ENCODE measurements at regions not wholly inside any gene's neighbourhood (a gene's known extent, or its start where the extent isn't known, plus 50 kb on each side); places are given as distances from the start of the nearest gene placed in this dataset.
"Not testable (repeated sequence)": the region's sequence is repeated elsewhere in the genome, so short reads cannot be mapped to it uniquely, and the experiment has no call there.

DNA sequence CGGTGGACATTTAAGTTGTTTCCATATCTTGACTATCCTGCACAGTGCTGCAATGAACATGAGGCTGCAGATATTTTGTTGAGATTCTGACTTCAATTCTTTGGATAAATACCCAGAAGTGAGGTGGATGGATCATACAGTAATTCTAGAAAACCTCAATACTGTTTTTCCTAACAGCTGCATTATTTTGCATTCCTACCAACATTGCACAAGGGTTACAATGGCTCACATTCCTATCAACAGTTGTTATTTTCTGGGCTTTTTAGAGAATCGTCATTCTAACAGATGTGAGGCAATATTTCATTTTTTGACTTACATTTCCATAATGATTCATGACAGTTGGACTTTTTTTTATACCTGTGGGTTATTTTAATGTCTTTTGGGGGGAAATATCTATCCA is 716.9 kb upstream of the ANO3 start:
- DNase-seq (ENCODE audit: low read depth): no peak

DNA sequence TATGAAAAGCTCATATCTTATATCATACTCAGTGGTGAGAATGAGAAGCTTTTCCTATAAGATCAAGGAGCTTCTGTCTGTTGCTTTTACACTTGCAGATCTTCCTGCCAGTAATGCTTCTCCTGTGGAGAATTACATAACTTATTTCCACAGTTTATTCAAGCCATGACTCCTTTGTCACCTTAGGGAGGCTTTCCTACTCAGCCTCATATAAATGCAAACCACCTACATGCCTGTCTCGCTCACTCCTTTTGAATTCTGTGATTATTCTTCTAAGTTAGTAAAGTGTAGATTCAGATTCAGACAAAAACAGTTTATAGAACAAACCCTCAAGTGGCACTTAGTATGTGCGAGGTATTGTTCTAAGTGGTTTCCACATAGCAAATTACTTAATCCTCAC is 716.1 kb upstream of the ANO3 start:
- no peak for DNase-seq (ENCODE audit: low read depth)

GRCh38 chr11:25625094-25625493 is 706.8 kb upstream of the ANO3 start:
- DNase-seq (ENCODE audit: low read depth): no peak

- DNase-seq (ENCODE audit: low read depth): no peak
Observed at GRCh38 chr11:25628030-25628429, 703.9 kb upstream of the ANO3 start.

DNA sequence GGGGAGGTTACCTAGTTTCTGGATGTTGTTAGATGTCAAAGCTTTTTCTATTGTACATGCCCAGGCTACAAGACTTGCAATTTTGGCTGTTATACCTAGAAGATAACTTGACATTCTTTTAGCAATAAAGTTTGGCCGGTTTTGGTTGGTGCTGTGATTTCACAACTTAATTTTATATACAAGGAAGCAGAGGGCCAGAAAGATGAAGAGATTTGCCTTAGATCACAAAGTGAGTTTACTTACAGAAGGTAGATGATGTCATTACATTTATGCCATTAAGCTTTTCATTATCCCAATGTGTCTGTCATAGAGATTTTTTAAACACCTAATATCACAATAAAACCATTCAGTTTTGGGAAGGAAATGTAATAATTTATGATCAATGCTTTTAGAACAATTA is 698.7 kb upstream of the ANO3 start:
- DNase-seq (ENCODE audit: low read depth): no peak

GRCh38 chr11:25649220-25649619 is 682.7 kb upstream of the ANO3 start:
- DNase-seq (ENCODE audit: low read depth): not testable (repeated sequence)

DNA sequence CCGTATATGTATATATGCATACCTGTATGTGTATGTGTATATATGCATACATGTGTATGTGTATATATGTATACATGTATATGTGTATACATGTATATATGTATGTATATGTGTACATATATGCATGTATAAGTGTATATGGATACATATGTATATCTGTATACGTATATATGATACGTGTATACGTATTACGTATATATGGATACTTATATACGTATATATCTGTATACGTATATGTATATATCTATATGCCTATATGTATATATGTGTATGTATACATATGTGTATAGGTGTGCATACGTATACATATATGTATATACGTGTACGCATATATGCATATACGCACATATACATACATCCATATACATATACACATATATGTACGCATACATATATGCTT is 681.6 kb upstream of the ANO3 start:
- no peak for DNase-seq (ENCODE audit: low read depth)

- DNase-seq (ENCODE audit: low read depth): no peak
Observed at GRCh38 chr11:25655636-25656035, 676.3 kb upstream of the ANO3 start.

DNA sequence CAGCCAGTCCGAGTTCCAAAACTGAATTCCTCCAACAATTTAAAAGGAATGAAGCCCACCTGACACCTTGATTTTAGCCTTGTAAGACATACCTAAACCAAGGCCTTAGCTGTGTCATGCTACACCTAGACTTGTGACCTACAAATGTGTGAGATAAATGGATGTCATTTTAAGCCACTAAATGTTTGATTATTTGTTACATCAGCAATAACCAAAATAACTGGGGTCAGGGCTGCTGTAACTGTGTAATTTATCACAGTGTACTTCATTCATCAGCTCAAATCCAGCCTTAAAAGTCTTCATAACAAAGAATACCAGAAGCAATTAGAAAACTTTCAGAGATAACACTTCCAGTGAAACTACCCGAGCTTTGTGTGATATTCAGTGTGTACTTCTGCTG is 673.0 kb upstream of the ANO3 start:
- no peak for DNase-seq (ENCODE audit: low read depth)

- DNase-seq (ENCODE audit: low read depth): no peak
Observed at GRCh38 chr11:25659706-25660105, 672.2 kb upstream of the ANO3 start.

- DNase-seq (ENCODE audit: low read depth): no peak
Observed at GRCh38 chr11:25667871-25668270, 664.1 kb upstream of the ANO3 start.

GRCh38 chr11:25691959-25692358 is 640.0 kb upstream of the ANO3 start:
- no peak for DNase-seq (ENCODE audit: low read depth)

- DNase-seq (ENCODE audit: low read depth): no peak
Observed at GRCh38 chr11:25702417-25702816, 629.5 kb upstream of the ANO3 start.

DNA sequence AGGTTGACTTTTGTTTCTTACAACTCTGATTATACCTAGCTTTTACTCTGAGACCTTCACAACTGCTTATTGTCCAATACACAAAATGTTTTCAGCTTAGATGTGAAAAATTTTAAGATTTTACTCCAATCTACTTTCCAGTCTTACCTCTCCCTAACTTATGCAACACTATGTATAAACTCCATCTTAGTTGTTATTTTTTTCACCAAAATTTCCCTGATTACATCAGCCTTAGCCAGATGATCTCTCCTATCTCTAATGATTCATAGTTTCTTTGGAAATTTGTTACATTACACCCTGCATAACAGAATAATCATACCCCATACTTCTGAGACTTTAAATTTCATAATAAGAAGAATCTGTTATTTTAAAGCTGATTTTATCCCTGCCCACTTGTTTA is 621.0 kb upstream of the ANO3 start:
- DNase-seq (ENCODE audit: low read depth): no peak

GRCh38 chr11:25727944-25728343 is 604.0 kb upstream of the ANO3 start:
- no peak for DNase-seq (ENCODE audit: low read depth)

- DNase-seq (ENCODE audit: low read depth): no peak
Observed at GRCh38 chr11:25730230-25730629, 601.7 kb upstream of the ANO3 start.

- no peak for DNase-seq (ENCODE audit: low read depth)
Observed at GRCh38 chr11:25733777-25734176, 598.2 kb upstream of the ANO3 start.

GRCh38 chr11:25734591-25735211 is 597.2 kb upstream of the ANO3 start:
- peak; percentile 11 for DNase-seq (ENCODE audit: low read depth)

DNA sequence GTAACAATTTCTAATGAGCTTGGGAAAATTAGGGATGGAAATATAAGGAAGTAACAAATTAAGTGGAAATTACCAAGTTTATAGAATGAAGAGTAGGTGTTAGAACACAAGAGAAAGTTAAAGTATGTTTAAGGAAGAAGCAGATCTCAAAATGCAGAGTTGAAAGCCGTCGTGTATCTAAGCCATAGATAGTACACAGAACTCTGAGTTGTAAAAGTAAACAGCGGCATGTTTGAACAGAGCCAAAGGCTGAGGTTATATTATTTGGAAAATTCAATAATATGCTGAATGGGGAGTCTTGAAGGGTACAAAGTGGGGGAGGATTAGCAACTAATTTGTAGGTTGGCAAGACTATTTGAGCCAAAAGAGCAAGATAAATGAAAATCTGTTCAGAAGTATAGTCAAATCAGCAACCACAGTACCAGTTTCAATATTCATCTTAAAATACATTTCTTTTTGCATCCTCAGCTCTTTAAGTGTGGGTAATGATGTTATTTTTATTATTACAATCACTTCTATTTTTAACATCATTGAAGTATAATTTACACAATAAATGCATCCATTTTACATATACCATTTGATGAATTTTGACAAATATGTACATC is 594.8 kb upstream of the ANO3 start:
- DNase-seq (ENCODE audit: low read depth): no peak

DNA sequence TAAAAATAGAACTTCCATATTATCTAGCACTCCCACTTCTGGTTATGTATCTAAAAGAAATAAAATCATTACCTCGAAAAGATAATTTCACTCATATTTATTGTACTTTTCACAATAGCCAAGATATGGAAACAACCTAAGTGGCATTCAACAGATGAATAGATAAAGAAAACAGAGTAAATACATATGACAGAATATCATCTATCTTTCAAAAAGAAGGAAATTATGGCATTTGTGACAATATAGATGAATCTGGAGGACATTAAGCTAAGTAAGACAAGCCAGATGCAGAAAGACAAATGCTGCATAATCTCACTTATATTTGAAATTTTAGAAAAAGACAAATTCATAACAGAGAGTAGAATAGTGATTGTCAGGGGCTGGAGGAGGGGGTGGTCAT is 590.0 kb upstream of the ANO3 start:
- DNase-seq (ENCODE audit: low read depth): no peak

DNA sequence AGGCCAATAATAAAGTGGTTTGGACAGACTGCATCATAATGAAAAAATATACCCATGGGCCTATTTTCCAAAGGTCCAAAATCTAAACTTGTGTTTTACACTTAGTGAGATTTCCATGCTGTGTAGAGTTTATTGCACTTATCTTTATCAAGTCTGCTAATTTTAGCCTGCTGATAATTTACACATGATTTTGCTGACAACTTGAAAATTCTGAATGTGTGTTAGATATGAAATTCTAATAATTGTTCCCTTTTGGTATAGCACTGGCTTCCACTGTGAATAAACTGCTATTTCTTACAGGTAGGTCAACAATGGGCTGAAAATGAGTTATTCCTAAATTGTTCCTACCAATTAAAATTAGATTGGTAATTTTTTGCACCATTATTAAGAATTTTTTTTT is 589.1 kb upstream of the ANO3 start:
- no peak for DNase-seq (ENCODE audit: low read depth)

- DNase-seq (ENCODE audit: low read depth): no peak
Observed at GRCh38 chr11:25755381-25755780, 576.5 kb upstream of the ANO3 start.

GRCh38 chr11:25755918-25756584 is 575.9 kb upstream of the ANO3 start:
- no peak for DNase-seq (ENCODE audit: low read depth)
